ENCODE measurements at regions not wholly inside any gene's neighbourhood (a gene's known extent, or its start where the extent isn't known, plus 50 kb on each side); places are given as distances from the start of the nearest gene placed in this dataset.
A peak's percentile ranks its signal among the peaks of the same experiment; 100 is the strongest.

DNA sequence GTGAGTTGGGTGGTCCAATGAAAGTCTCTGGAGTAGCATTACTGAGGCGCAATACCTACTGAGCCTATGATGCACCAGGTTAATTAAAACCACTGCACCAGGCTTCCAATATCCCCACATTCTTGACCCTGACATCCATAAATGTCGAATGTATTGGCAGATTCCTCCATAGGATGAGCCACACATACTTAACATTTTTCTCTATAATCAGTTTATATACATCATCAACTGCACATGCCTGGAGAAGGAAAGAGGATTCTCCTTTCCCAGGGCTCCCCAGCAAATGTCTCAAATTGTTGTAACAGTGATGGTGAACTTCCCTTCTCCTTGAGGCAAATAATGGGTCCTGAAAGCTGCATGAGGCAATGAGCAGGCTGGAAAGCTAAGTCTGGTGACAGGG lies 82.3 kb upstream of the LPP start:
- no peak overlapping the region for H3K4me3 ChIP-seq
- no peaks in the 10 kb centered on the region for H3K36me3 ChIP-seq
- TF ChIP-seq EP300 (IDR thresholded peaks at IDR 0.05) (no peak), POLR2A (IDR thresholded peaks at IDR 0.05) (no peak)
- TF ChIP-seq, protein P1, sequence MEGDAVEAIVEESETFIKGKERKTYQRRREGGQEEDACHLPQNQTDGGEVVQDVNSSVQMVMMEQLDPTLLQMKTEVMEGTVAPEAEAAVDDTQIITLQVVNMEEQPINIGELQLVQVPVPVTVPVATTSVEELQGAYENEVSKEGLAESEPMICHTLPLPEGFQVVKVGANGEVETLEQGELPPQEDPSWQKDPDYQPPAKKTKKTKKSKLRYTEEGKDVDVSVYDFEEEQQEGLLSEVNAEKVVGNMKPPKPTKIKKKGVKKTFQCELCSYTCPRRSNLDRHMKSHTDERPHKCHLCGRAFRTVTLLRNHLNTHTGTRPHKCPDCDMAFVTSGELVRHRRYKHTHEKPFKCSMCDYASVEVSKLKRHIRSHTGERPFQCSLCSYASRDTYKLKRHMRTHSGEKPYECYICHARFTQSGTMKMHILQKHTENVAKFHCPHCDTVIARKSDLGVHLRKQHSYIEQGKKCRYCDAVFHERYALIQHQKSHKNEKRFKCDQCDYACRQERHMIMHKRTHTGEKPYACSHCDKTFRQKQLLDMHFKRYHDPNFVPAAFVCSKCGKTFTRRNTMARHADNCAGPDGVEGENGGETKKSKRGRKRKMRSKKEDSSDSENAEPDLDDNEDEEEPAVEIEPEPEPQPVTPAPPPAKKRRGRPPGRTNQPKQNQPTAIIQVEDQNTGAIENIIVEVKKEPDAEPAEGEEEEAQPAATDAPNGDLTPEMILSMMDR (IDR thresholded peaks at IDR 0.05) = no peak
- no peaks in the 10 kb centered on the region for H3K27me3 ChIP-seq
- H3K4me1 ChIP-seq = peaks cover 0 to 19% (median 12%) of the 10 kb centered on the region in 4 donors
- H3K27ac ChIP-seq = no peak overlapping the region
- no peaks in the 10 kb centered on the region for H3K9me3 ChIP-seq
- 62 to 66% methylated on average over 2 of the region's 2 CpGs for WGBS, 2 donors
- DNase-seq (ENCODE audit: low spot score in 2 of 2) = no peak

DNA sequence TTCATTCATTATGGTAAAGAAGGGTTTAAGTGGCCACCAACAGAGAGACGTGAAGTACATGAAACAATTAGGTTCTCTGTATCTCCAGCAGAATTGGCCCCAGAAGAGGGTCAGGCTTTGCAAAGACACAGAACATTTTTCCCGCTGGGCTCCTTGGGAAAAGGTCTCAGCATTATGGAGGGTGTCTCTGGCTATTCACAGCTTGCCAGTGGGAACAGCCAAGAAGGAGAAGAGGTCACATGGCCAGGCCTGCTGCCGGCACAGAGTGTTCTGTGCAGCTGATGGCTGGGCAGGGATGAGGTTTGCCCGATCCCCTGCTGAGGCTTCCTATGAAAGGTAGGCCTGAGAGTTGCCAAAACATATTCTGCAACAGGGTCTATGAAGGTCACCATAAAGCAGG lies 77.8 kb upstream of the LPP start:
- peak; percentile 88 to 93 for TF ChIP-seq EP300 (IDR thresholded peaks at IDR 0.05)
- TF ChIP-seq, protein P1 (IDR thresholded peaks at IDR 0.05) = no peak
- Histone ChIP-seq H3K36me3 (no peaks in the 10 kb centered on the region), H3K27me3 (no peaks in the 10 kb centered on the region), H3K27ac (peak overlapping the region; percentile 69 to 89 (median 80)), H3K9me3 (peaks cover 0 to 4% (median 0%) of the 10 kb centered on the region in 4 donors), H3K4me1 (peaks cover 0 to 36% (median 16%) of the 10 kb centered on the region in 4 donors), H3K4me3 (no peak overlapping the region)
- DNase-seq (ENCODE audit: low spot score in 2 of 2) = peak; percentile 44 to 57
- WGBS, 2 donors = 24 to 32% methylated on average over 4 of the region's 4 CpGs

DNA sequence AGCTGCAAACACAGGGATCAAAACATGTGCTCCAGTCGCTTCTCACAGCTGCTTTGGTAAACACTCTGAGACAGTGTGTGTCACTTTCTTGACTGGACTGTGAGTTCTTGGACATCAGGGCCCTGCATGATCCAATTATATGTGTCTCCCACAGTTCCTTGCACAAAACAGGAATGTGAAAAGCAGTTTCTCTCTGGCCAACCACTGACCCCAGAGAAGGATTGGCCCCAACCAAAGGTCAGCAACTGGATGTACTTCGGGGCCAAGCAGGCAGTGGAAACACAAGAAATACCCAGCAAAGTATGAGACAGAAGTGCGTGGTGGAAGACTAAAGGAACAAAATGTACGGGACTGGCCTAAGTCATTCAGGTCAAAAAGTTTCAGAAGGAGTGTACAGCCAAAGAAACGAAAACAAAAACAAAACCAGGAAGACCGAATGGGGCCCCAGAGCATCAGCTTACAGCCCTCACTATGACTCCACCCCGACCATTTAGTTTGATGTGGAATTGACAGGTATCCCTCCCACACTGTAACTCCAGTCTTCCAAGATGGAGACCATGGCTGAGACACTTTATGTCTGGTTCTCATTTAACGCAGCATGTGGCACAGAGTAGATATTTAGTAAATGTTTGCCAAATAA lies 76.7 kb upstream of the LPP start:
- peaks cover 0 to 45% (median 16%) of the 10 kb centered on the region in 4 donors for H3K4me1 ChIP-seq
- no peaks in the 10 kb centered on the region for H3K27me3 ChIP-seq
- no peak overlapping the region for H3K4me3 ChIP-seq
- peaks cover 0 to 4% (median 0%) of the 10 kb centered on the region in 4 donors for H3K9me3 ChIP-seq
- 47 to 52% methylated on average over 8 of the region's 8 CpGs for WGBS, 2 donors
- H3K27ac ChIP-seq = peak overlapping the region; percentile 69 to 89 (median 80)
- H3K36me3 ChIP-seq = no peaks in the 10 kb centered on the region
- DNase-seq (ENCODE audit: low spot score in 2 of 2) = peak; percentile 65 to 85
- TF ChIP-seq, protein P1 (IDR thresholded peaks at IDR 0.05) = no peak
- peak; percentile 99 for TF ChIP-seq EP300 (IDR thresholded peaks at IDR 0.05)
- peak in 1 of 2 donors; percentile 37 for TF ChIP-seq POLR2A (IDR thresholded peaks at IDR 0.05)

DNA sequence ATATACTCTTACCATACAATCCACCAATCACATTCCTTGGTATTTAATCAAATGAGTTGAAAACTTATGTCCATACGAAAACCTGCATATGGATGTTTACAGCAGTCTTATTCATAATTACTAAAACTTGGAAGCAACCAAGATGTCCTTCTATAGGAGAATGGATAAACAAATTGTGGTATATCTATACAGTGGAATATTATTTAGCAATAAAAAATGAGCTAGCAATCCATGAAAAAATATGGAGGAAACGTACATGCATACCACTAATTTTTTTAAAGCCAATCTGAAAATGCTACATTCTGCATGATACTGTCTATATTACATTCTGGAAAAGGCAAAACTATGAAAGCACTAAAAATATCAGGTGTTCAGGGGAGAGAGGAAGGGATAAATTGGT lies 73.9 kb upstream of the LPP start:
- peaks cover 0 to 4% (median 0%) of the 10 kb centered on the region in 4 donors for H3K9me3 ChIP-seq
- 93 to 97% methylated on average over 2 of the region's 2 CpGs for WGBS, 2 donors
- H3K4me3 ChIP-seq = no peak overlapping the region
- no peak overlapping the region for H3K27ac ChIP-seq
- TF ChIP-seq EP300 (IDR thresholded peaks at IDR 0.05) = no peak
- no peak for TF ChIP-seq POLR2A (IDR thresholded peaks at IDR 0.05)
- TF ChIP-seq, protein P1 (IDR thresholded peaks at IDR 0.05) = no peak
- no peaks in the 10 kb centered on the region for H3K36me3 ChIP-seq
- DNase-seq (ENCODE audit: low spot score in 2 of 2) = no peak
- peaks cover 0 to 48% (median 15%) of the 10 kb centered on the region in 4 donors for H3K4me1 ChIP-seq
- no peaks in the 10 kb centered on the region for H3K27me3 ChIP-seq

DNA sequence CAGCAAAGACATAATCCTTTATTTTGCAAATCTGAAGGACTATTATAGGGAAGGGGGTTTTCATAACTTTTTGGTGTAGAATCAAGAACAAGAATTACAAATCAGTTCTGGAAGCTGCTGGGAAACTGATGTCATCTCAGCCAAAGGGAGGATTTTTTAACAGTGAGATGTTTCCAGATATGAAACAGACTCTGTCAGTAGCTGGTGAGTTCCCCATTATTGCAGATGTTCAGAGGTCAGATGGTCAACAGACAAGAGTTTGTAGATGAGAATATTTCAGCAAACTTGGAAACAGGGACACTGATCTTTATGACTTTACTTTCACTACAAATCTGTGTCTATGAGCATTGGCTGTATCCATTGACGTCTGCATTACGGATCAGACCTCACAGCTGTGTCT lies 71.9 kb upstream of the LPP start:
- DNase-seq (ENCODE audit: low spot score in 2 of 2) = peak in 1 of 2 donors; percentile 60
- H3K4me3 ChIP-seq = no peak overlapping the region
- H3K36me3 ChIP-seq = no peaks in the 10 kb centered on the region
- peaks cover 0 to 29% (median 0%) of the 10 kb centered on the region in 4 donors for H3K4me1 ChIP-seq
- H3K27me3 ChIP-seq = no peaks in the 10 kb centered on the region
- peaks cover 0 to 4% (median 0%) of the 10 kb centered on the region in 4 donors for H3K9me3 ChIP-seq
- H3K27ac ChIP-seq = peak overlapping the region in 3 of 4 donors; percentile 30 to 82 (median 44)
- TF ChIP-seq EP300 (IDR thresholded peaks at IDR 0.05) (peak in 1 of 2 donors; percentile 64), POLR2A (IDR thresholded peaks at IDR 0.05) (no peak)
- TF ChIP-seq, protein P1 (IDR thresholded peaks at IDR 0.05) = no peak
- 42 to 64% methylated on average over 2 of the region's 2 CpGs for WGBS, 2 donors
